HG02610 (cell line): ENCODE measurements at regions not wholly inside any gene's neighbourhood (a gene's known extent, or its start where the extent isn't known, plus 50 kb on each side); places are given as distances from the start of the nearest gene placed in this dataset.
"Not testable (repeated sequence)": the region's sequence is repeated elsewhere in the genome, so short reads cannot be mapped to it uniquely, and the experiment has no call there.

Experiments
- ATAC-seq: cut with Tn5 transposase; IDR thresholded peaks from one replicate; pipeline ENCODE4 v1.9.1; 2021; ENCODE audit warnings: mild to moderate bottlenecking, moderate library complexity; ENCODE audit not compliant: unreplicated experiment

DNA sequence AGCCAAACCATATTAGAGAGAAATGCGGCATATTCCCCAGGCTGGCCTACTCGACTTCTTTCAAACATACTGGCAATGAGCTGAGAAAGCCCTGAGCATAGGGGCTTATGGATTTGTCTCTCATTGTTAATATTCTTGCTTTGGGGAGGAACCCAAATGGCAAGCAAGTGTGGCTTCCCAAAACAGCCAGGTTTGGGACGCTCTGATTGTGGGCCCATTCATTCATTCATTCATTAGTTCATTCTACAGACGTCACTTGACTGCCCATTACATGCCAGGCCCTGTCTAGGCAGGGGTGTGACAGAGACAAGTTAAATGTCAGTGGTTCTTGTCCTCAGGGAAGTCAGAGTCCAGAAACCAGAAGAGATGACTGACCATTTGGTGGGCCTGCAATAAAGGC is 77.4 kb upstream of the THBS1 start:
- no peak for ATAC-seq

- ATAC-seq, result no peak
These were observed 76.1 kb upstream of the THBS1 start for GRCh38 chr15:39504808-39505207.

- no peak for ATAC-seq
These were observed 74.7 kb upstream of the THBS1 start for GRCh38 chr15:39506146-39506545.

GRCh38 chr15:39508536-39508935 is 72.3 kb upstream of the THBS1 start:
- no peak for ATAC-seq

DNA sequence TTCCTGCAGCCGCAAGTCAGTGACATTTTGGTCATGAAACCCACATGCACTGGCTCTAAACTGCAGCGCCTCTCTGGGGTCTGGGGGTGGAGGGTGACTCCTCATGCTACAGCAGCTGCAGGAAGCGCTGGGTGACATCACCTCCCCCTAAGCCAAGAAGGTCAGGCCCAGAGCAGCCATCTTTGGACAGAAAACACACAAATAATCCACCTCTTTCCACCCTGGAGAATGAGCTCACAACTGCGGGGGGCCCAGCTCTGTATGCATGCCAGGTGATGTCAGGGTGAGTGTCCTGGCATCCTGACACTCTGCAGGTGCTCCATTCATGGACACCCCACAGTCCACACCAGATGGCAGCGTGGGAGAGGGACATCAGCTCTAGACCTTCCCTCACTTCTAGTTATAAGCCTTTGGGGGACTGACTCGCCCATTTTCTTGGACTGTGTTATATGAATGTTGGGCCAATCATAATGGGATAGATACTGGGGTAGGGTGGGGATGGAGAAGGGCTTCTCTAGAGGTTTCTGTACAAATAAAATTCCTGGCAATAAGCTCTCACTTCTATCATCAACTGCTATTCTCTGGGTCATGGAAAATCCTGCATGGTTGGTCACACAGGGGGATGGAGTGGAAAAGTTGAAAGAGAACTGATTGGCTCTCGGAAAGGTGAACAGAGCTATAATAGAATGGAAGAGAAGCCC is 70.7 kb upstream of the THBS1 start:
- ATAC-seq, result no peak

DNA sequence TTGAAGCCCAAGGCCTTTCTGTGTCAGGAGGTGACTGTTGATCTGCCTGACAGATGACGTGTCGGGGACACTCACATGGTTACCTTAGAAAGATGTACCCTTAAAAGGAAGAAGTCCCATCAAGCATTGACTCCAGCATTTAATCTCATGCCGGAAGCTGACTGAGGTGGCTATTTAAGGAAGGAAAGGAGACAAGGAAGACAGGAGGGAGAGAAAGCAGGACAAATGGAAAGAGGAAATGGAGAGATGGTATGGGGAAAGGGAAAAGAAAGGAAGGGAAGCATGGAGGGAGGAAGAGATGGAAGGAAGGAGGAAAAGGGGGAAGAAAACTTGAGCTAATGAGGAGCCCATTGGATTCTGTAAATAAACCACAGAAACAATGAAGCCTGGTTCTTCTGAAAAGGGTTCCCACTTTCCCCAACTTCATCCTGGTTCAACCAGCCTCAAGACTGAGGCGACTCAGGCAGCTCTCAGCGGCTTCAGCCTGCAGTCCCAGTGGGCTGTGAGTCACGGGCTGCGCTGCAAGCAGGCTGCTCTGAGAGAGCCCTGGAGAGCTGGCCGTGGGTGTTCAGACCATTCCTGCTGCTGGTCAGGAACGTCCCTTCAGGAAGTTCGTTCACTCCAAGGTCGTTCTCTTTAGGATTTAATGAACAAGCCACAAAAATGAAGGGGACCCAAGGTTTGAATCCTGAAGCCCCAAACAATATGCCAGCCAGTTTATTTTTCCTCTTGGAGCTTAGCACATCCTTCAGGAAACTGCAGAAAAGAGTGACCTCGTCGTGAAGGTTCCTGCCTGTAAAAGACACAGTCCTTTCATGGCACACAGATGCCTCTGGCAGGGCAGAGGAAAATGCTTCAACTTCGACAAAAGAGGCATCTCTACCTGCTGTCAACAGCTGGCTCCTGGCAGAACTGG is 69.6 kb upstream of the THBS1 start:
- no peak for ATAC-seq

DNA sequence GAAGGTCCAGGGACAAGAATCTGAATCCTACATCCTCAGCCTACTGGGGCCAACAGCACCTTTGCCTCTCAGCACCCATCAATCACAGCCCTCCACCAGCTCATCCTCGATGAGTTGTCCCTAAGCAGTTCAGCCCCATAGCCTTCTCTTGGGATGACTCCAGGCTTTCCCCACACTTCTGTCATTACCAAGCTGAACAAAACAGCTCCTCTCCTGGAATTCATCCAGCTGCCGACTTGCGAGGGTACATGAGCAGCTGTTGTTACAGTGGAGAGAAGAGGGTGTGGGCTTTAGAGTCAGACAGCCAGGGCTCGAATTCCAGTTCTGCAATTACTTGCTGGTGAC is 69.0 kb upstream of the THBS1 start:
- no peak for ATAC-seq

GRCh38 chr15:39512643-39513042 is 68.2 kb upstream of the THBS1 start:
- no peak for ATAC-seq

GRCh38 chr15:39513936-39514335 is 66.9 kb upstream of the THBS1 start:
- no peak for ATAC-seq

GRCh38 chr15:39514933-39515332 is 65.9 kb upstream of the THBS1 start:
- no peak for ATAC-seq

DNA sequence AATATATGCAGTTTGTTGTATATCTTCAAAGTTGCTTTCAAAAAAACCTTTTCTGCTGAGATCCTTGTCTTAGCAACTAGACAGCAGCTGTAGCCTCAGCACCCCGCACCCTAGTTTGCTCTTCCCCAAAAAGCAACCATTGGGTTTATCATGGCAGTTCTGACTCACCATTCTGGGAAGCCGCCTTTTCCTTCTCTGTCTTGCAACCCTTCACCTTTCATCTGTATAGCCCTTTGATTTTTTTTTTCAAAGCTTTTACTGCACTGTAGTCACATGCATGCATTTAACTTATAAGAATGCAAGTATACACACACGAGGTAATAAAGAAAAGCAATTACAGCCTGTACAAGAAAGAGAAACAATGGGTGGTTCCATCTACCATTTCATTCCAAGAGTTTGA is 65.1 kb upstream of the THBS1 start:
- no peak for ATAC-seq

DNA sequence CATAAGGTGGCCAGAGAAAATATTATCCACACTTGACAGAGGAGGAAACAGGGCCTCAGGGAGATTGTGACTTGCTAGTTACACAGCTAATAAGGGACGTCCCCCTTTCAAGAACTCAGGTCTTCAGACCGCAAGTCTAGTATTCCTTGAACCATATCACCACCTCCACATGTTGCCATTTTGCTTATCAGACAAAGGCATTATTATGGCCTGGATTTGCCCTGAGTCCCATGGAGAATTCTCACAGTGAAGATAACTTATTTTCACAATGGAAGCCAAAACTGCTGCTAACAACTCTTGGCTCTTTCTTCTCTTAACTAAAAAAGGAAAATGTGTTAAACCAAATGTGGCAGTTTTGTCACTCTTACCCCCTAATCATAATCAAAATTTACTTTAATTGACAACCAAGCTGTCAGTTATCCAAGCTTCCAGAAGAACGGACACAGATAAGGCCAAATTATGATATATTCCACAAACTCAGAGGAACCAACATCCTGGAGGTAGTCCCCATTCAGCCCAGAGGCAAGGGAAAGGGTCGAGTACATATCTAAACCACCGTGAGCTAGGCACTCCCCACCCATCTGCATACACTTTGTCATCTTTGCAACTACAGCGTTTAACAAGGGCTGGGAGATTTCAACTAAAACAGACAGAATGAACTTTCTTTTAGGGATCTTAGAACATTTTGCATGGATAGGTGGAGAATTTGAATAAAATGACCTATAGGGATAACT is 63.6 kb upstream of the THBS1 start:
- no peak for ATAC-seq

DNA sequence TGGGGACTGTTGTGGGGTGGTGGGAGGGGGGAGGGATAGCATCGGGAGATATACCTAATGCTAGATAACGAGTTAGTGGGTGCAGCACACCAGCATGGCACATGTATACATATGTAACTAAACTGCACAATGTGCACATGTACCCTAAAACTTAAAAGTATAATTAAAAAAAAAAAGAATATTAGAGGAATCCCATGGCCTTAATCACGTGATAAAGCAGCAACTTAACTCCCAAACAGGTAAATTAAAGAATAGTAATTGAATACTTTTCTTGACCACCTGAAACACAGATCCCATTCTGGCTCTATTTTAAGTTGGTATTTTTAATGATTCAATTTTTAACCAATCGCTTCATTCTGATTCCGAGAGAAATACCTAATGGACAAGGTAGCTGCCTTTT is 56.9 kb upstream of the THBS1 start:
- ATAC-seq, result not testable (repeated sequence)

GRCh38 chr15:39529457-39529856 is 51.4 kb upstream of the THBS1 start:
- ATAC-seq, result no peak

DNA sequence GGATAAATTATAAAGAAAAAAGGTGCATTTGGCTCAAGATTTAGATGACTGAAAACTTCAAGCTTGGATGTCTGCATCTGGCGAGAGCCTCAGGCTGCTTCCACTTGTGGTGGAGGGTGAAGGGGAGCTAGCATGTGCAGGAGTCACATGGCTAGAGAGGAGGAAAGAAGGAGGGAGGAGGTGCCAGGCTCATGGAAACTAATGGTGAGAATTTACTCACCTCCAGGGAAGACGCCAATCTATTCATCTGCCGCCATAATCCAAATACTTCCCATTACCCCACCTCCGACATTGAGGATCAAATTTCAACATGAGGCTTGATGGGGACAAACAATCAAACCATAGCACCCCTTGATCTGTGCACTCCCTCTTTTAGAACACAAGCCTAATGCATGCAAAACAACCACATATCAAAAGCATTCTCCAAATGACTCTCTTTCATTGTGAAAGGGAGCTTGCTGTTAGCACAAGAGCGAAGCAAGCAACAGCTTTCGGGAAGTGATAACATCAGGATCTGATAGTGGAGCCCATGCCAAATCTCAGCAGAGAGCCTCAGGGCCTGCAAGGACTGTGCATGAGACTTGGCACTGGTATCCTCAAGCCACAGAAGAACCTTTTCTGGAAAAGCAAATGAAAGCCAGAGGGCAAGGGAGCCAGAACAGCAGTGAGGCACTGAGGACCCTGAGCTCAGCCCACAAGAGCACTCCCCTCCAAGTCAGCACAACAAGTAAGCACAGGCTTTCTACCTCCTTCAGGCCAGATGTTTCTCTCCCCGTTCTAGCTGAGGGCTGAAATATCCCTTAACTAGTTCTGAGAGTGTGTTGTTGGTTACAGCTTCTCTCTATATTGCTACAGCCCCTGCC is 50.2 kb upstream of the THBS1 start:
- no peak for ATAC-seq
